ENCODE measurements at regions not wholly inside any gene's neighbourhood (a gene's known extent, or its start where the extent isn't known, plus 50 kb on each side); places are given as distances from the start of the nearest gene placed in this dataset.

DNA sequence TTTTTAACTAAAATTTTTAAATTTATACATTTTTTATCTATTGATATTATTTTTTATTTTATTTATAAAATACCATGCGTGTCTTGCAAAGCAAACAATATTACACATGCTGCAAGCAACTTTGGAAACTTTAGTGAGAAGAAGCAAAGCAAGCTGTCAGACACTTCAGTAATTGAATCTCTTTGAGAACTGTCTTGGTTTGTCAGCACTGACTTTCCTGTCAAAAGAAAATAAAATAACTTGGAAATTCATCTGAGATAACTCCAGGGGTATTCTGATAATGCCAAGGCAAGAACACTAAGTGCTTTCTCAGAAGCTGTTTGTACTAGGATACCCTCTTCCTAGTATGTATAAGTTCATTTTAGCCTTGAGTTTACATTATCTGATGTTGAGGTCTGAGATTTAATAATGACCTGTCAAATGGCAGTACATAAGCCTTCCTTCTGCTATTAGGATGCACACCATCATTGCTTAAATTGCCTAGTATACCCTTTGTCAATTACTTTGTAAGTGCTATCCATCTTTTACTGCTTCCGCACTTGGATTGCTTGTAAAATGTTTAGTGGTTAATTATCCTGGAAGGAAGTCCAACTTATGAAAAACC is 624.2 kb upstream of the AGA start:
- no peak for ATAC-seq

DNA sequence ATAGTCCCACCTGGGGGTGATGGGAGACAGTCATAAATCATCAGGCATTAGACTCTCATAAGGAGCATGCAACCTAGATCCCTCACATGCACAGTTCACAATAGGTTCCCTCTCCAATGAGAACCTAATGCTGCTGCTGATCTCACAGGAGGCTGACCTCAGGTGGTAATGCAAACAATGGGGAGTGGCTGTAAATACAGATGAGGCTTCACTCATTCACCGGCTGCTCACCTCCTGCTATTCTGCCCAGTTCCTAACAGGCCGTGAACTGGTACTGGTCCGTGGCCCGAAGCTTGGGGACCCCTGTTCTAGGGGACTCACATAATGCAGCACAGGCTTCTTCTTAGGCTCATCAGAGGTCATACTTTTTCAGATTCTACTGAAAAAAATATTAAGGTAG is 625.9 kb upstream of the AGA start:
- ATAC-seq: no peak

DNA sequence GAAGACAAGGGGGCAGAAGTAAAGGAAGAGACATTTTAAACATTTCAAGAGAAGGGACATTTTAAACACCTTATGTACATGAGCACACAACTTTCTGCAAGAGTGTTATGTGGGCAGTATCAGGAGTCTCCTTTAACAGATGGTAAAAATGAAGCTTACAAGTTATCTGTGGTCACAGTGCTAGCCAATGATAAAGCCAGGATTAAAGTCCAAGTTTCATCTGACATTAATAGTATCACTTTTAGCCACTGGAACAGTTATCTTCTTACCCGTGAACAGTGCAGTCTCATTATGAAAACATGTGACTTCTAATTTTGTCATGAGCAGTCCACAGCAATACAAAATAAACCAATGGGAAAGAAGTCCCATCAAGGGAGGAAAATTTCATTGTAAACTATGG is 627.9 kb upstream of the AGA start:
- no peak for ATAC-seq

DNA sequence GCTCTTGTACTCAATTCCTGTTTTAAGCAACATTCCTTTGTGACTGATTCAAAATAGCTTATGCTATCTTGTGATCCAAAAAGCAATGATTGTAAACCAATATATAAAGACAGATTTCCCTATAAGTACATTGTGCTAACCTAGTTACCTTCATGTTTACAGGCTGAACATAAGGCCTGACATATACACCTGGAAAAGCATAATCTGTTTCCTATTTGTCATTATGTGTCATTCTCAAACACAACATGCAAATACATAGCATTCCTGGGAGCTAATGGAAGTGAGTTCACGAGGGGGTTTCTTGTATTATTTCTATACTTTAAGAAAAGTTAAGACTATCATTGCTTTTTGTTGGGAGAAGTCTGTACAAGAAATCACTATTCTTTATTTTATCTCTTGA is 638.1 kb upstream of the AGA start:
- ATAC-seq: no peak

DNA sequence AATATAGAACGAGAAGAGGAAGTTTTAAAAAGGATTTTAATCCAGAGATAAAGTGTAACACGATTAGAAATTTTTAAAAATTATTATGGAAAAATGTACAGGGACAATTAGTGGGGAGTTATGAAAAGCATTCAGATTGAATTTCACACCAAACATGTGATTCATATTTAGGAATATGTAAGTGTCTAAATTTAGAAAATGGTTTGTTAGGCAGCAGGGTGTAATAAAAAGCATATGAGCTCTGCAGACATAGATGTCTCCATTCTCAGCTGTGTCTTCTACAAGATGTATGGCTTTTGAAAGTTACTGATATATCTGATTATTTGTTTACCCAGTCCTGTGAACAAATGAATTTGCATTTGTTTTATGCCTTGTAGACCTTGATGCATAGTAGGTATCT is 638.9 kb upstream of the AGA start:
- no peak for ATAC-seq

DNA sequence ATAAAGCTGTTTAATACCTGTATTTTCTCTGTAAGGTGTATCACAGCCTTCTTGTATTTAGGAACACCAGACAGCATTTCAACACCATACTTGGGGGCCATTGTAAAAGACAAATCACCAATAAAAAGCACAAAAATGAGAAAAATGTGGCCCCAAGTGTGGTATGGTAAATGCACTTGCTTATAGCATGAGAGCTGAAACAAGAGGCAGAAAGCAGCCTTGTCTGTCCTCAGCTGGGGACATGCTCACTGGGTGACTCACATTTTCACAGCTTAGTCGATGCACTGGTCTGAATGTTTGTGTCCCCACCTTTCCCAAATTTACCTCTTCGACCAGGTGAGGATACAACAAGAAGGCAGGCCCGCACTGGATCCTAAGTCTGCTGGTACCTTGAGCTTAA is 639.7 kb upstream of the AGA start:
- no peak for ATAC-seq

DNA sequence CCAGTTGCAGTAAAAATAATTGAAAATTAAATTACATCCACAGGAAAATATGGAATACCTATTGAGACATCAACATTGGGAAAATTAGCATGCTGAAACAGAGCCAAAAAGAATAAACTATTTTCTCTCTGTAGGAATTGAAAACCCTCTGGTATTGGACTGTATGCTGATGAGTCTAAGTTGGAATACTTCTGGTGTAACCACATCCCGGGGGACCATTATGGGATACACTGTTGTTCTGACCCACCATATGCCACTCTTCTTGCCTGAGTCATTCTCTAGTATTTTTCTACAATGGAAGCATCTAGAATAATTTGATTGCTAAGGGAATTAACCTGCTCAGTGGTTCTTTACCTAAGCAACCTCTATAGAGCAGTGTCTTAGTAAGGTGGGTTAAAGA is 640.7 kb upstream of the AGA start:
- ATAC-seq: no peak

DNA sequence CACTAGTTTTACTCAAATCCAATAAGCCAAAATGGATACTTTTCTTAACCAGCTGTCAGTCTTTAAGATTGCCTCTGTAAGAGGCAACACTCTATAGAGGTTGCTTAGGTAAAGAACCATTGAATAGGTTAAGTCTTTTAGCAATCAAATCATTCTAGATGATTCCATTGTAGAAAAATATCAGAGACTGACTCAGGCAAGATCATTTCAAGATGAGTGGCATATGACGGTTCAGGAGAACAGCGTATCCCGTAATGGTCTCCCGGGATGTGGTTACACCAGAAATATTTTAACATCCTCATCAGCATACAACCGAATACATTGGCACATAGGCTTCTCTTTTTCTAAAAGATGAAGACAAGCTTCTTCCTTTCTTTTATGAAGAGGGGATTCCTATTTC is 641.7 kb upstream of the AGA start:
- no peak for ATAC-seq

DNA sequence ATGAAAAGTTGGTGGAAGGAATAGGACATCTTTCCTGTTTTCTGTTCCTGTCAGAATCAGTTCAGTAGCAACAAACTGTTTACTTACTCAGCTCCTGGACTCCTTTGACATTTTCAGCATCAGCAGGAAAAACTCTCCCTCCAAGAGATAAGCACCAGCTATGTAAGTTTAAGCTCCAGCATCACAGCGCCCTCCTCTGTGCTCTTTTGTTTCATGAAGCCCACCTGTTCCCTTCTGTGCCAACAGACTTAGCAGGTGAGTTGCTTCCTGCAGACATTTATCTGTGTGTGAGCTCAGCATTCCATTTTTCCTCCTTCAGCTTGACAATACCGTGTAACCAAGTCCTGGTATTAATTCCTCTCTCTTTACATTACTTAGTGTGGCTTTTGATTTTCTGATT is 644.1 kb upstream of the AGA start:
- no peak for ATAC-seq

DNA sequence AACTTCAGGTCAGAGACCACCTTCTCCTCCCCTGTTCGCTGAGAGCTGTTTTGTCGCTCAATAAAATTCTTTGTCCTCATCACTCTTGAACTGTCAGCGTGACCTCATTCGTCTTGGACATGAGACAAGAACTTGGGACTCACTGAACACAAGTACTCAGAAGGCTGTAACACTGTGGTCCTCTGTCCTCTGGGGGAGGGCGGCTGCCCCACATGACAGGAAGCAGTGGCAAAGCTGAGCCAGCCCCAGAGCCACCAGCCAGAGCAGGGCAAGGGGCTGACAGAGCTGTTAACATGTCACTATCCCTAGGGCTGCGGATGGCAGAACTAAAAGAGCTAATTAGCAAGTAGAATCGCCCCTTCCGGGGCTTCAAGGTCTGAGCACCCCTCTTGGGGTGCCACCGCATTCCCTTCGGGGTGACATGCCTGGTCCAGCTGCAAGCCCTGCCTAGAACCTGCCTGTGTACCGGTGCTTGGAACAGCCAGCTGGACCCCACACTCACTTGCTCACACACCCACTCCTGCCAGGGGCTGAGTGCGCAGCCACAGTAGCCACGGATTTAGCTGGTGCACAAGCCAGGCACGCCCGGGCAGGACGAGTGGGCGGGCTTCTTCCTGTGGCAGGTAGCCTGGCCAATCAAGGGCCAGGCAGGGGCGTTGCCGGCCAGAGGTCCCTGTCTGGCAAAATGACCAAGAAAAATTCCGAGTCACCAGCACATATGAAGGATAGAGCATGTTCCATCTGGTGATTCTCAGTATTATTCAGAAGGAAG is 648.6 kb upstream of the AGA start:
- ATAC-seq: no peak

DNA sequence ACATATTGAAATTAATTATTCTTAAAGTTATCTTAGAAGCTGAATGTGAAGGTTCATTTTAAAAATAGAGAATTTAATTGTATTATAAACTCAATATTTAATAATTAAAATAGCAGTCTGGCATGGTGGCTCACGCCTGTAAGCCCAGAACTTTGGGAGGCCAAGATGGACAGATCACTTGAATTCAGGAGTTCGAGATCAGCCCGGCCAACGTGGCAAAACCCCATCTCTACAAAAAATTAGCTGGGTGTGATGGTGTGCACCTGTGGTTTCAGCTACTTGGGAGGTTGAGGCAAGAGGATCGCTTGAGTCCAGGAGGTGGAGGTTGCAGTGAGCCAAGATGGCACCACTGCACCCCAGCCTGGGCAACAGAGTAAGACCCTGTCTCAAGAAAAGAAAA is 659.9 kb upstream of the AGA start:
- no peak for ATAC-seq

DNA sequence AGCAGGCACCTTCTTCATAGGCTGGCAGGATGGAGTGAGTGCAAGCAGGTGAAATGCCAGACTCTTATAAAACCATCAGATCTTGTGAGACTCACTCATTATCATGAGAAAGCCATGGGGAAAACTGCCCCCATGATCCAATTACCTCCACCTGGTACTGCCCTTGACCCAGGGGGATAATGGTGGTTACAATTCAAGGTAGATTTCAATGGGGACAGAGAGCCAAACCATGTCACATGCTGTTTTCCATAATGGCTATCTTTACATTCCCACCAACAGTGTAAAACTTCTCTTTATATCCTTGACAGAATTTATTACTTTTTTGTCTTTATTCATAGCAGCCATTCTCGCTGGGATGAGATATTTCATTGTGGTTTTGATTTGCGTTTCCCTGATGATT is 663.0 kb upstream of the AGA start:
- no peak for ATAC-seq

DNA sequence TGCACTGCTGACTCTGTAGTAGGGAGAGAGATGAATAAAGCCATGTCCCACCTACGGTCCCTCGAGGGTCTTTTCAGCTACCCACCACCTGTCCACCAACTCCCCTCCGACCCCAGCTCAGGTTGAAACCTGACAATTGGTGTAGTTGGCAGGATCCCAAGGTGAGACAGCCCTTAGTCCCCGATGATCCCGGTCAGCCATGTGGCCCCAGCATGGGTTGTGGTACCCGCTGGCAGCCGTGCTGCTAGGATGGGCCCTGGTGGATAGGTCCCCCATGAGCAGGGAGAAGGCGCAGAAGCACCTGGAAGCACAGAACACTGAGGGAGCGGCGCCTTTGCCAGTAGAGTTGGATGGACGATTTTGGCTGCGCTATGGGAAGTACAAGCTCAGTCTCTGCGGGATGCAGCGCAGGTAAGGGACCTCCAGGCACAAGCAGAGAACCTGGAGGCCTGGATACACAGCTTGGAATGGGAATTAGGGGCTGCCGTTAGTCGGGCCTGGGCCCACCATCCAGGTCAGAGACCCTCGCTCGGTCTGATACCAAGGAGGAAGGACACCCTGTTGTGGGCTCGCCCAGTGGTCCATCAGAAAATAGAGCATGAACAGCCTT is 694.6 kb upstream of the AGA start:
- no peak for ATAC-seq

DNA sequence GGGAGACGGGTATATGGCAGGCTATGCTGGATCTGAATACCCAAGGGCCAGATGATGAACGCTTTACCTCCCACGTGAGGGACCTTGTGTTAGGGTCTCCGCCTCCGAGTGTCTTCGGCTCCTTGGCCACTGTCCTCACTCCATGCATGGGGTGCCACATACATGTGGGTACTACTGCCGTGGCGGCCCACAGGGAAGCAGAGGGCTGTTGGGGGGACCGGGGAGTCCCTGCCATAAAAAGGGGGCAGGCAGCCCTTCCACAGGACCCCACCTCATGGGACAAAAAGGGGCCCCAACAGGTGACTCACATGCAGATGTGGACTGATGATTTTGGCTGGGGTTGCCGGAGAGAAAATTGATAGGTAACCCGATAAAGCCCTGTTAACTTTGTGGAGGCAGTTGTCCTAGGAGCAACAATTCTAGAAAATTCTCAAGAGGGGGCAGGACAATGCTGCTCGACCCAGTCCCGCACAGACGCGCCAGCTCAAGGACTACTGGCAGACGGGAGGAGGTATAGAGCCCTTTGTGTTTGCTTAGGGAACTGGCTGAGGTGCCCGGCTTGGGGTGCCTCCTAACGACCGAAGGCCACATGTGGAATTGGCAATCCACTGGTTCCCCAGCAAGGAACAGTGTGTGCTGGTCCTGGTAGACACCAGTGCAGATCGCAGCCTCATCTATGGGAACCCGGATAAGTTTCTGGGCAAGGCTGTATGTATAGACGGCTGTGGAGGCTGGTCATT is 695.7 kb upstream of the AGA start:
- no peak for ATAC-seq

DNA sequence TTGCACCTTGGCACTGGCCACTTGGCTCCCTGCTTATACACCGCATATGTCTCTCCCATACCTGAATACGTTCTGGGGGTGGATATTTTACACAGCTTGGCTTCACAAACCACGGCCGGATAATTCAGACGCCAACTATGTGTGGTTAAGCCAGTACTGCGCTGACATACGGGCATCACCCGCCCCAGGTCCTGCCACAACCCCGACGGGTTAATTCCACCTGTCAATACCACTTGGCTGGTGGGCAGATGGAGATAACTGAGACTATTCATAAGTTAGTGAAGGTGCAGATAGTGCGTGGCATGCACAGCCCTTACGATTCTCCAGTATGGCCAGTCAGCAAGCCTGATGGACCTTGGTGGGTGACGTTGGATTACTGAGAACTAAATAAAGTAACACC is 696.3 kb upstream of the AGA start:
- ATAC-seq: no peak

DNA sequence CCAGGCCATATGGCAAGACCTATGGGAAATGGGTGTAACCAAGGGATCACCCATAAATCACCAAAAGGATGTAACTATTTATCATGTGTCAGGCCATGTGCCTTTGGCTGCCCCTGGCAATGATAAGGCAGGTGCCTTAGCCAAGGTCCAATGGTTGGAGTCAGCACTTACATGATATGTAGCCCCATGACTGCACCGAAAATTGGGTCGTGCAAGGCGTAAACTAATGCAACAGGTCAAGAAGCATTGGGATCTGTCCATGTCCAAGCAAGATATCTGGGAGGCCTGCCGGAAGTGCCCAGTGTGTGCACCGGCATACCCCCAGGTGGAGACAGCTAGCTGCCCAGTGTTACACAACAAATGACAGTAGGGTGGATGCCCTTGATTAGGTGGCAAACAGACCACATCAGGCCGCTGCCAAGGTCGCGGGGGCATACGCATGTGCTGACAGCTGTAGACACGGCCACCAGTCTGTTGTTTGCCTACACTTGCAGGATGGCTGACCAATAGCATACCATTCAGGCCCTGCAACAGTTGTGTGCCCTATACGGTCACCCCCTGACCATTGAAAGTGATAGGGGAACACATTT is 698.2 kb upstream of the AGA start:
- ATAC-seq: no peak

DNA sequence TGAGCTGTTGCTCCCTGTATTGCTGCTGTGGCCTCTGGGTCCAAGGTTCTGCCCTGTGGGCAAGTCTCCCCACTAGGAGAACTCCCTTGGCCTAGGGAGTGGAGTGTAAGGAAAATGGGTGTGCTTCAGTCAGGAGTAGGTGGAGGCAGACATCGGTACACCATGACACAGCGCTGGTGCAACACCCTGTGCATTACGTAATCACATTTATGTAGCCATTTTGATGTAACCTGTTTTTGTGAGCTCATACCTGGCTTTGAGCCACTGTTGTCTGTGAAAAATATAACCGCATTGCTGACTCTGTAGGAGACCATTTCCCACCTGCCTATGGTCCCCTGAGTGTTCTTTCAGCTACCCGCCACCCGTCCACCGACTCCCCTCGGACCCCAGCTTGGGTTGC is 700.5 kb upstream of the AGA start:
- no peak for ATAC-seq

DNA sequence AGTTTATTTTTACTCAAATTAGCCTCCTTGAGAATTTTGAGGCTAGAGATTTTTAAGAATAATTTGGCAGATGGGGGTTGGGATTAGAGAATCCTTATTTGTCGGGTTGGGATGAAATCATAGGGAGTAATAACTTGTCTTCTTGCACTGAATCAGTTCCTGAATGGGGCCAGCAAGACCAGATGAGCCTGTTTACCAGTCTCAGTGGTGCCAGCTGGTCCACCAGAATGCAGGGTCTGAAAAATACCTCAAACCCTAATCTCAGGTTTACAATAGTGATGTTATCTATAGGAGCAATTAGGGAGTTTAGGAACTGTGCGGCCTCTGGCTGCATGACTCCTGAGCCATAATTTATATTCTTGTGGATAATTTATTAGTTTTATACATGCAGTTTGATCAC is 705.9 kb upstream of the AGA start:
- ATAC-seq: no peak

DNA sequence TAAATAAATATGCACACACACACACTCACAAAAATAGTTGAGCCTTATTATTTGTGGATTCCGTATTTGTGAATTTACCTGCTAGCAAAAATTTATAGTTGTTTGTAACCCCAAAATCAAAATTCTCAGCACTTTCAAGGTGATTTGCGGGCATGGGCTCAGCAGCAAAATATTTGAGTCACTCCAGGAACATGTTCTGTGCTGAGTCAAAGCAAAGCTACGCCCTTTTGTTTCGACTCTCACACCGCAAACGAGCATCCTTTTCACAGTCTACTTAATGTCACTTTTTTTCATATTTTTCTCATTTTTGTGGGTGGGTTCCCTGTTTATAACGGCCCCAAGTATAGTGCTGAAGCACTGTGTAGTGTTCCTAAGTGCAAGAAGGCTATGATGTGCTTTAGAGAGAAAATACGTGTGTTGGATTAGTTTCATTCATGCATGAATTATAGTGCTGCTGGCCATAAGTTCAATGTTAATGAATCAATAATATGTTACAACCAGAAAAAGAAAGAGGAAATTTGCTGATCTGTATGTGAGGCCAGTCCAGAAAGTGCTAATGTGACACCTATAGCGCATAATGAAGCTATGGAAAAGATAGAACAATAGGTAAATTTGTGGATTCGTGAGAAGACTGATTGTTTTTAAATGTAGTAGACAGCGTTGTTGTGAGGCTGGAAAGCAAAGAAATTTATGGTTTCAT is 723.2 kb upstream of the AGA start:
- ATAC-seq: no peak

DNA sequence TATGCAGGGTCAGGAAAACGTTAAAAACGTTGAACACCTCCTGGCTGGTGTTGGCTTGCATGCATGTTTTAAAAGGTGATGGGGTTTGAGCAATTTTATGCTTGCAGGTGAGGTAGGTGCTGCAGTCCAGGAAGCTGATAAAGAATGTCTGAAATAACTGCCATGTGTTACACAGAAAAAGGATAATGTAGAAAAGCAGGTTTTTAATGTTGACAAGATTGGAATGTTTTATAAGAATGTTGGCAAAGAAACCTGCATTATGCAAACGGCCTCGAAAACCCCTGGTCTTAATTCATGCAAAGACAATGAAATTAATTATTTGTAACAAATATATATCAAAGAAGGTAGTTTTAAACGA is 723.7 kb upstream of the AGA start:
- no peak for ATAC-seq

DNA sequence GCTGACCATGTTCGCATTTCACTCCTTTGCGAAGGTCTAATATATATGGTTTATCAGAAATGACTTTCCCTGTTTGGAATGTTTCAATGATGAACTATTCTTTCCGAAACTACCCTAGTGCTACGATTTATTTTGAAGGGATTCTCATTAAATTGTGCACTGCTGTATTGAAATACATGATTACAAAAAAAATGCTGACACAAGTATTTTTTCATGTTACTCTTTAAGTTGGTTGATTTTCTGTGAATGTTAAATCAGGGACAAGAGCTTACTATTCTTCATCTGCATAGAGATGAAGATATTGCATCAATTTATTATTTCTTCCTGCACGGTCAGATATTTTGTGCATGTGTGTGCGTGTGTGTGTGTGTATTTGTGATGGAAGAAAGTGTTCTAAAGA is 731.5 kb upstream of the AGA start:
- ATAC-seq: no peak

DNA sequence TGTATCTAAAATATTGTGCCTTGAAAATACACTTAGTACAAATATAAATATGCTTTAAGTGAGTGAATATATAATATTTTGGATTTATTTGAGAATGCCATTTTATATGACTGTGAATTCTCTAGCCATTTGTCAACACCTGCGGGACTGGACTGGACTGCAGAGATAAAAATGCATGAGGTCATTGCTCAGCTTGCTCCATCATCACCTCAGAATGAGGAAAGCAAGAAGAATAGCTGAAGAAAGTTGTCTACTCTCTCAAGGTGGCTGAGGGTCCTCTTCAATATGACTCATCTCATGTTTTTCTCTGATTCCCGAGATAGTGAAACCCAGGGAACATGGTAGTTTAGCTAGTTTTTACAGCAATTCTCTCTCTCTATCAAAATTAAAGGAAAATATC is 732.5 kb upstream of the AGA start:
- ATAC-seq: no peak

DNA sequence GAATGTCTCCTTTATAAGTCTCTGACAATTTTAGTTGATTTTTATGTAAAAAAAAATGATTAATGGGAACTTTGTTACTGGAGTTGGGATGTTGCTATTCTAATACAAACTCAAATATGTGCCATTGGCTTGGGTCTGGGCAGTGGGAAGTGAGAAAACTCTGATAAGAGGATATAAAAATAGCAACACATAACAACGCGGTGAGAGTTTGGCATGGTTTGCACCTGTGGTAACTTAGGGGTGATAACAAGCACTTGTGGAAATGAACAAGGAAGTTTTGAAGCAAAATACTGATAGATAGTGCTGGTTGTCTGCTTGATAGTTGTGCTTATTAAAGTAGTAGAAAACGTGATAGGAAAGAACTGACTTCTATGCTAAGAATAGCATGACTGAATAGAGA is 743.3 kb upstream of the AGA start:
- no peak for ATAC-seq

Data from activated CD4-positive, CD25-positive, alpha-beta regulatory T cell treated with anti-CD3 and anti-CD28 coated beads, Interleukin-2, amount 50 U/mL, for 24 hours (primary cell).